ENCODE measurements at regions not wholly inside any gene's neighbourhood (a gene's known extent, or its start where the extent isn't known, plus 50 kb on each side); places are given as distances from the start of the nearest gene placed in this dataset.

- no peak for TF ChIP-seq EZH2 (IDR thresholded peaks at IDR 0.05)
- TF ChIP-seq POLR2AphosphoS5 (IDR thresholded peaks at IDR 0.05; ENCODE audit: borderline replicate concordance, low read depth, low read length): no peak
Measured at GRCh38 chr3:177862962-177863491, 665.7 kb upstream of the TBL1XR1 start.

Data from SK-N-MC (cell line).